HG02852 (cell line): ENCODE measurements at regions not wholly inside any gene's neighbourhood (a gene's known extent, or its start where the extent isn't known, plus 50 kb on each side); places are given as distances from the start of the nearest gene placed in this dataset.
"Not testable (repeated sequence)": the region's sequence is repeated elsewhere in the genome, so short reads cannot be mapped to it uniquely, and the experiment has no call there.

Source experiments
- ATAC-seq: cut with Tn5 transposase; IDR thresholded peaks from one replicate; pipeline ENCODE4 v1.9.1; 2021; ENCODE audit warnings: mild to moderate bottlenecking, moderate library complexity; ENCODE audit not compliant: unreplicated experiment

DNA sequence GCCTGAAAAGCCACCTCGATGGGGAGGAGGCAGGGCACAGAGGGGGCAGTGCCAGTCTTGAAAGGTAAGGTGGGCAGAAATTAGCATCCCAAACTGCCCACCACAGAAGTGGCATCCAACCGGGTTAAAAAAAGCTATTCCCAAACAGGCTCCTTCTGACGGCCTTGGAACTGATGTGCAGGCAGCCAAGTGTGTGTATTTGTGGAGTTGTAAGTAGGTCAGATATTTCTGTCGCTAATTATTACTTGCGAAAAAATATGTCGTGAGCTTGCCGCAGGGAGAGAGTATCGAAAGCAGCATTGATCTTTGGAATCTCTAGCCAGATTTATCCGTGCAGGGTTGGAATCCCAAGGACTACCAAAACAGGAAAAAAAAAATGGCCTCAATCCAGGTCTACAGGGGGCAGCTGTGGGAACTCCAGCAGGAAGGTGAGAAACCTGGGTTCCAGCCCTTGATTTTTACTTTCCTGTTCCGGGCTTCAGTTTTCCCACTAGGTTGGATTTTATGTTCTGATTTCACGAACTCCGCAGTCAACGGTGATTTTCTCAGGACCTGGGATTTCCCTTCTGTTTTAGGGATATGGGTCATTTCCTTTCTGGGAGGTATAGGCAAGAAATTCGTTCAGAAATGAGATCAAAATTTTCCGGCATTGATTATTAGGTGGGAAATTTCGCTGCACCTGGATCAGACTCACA is 200.8 kb downstream of the RGS3 start:
- no peak for ATAC-seq

DNA sequence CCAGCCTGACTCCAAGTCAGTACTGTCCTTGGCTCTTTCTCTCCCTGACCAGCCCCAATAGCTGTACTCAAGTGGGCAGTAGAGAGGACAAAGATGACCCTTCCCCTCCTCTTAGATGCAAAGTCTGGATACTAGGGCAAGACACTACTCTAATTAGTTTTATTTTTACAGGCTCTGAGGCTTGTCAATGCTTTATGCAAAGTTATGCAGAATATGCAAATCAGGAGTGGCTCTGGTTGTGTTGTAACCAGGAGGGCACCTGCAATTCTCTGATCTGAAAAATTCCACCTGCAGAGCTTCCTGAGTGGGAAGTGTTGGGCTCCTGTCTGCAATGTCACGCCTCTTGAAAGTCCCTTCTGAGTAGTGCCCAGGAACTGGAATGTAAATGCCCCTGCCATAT is 201.5 kb downstream of the RGS3 start:
- ATAC-seq: no peak

DNA sequence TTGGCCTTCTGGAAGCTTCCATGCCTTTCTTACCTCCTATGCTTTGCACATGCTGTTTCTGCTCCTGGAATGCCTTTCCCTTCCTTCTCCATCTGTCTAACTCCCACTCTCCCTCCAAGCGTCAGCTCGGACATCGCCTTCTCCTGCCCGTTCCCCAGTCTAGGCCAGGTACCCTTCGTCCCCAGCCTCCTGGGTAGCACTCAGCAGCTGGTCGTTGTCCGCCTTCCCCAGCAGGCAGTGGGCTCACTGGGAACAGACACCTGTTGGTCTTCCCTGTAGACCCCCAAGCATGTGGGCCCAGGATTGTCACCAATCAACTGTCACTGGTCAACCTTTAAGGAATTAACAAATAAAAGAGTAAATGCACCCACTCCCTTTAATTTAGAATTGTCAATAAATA is 202.2 kb downstream of the RGS3 start:
- ATAC-seq: no peak

DNA sequence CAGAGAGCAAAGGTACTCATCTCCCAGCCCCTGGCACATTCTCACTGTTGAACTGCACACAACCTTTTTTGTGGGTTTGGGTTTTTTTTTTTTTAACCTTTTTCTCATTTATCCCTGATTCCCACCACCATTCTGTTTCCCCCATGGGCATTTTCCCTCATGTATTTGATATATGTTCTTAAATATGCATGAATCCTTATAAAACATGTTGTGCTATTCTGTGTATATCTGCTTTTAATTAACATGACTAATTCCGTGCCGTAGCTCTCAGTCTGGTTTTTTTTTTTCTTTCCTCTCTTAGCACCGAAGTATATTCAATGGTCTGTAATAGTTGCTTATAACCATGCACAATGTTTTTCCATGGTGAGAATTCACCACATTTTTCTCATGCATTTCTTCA is 204.5 kb downstream of the RGS3 start:
- ATAC-seq: no peak

DNA sequence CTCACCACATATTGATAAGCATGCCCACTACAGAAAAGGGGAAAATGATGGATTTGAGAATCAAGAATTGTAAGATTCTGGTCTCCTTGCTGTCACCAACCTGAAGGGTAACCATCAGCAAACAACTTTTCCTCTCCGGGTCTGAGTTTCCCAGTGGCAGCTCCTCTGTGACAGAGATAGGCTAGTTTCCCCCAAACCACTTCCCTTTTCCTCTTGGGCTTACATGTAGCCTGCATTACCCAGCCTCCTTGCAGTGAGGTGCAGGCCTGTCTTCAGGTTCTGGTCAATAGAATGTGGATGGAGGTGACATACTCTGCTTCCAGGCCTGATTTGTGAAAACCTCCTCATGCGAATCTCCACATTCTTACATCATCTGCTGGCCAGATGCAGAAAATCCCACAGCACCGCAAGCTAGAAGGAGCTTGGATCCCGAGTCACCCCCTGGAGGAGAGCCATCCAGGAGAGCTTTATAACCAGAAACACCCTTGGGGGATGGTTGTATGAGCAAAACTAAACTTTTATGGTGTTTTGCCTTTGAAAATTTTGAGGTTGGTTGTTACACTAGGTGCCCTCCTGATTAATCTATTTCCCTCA is 206.1 kb downstream of the RGS3 start:
- no peak for ATAC-seq

DNA sequence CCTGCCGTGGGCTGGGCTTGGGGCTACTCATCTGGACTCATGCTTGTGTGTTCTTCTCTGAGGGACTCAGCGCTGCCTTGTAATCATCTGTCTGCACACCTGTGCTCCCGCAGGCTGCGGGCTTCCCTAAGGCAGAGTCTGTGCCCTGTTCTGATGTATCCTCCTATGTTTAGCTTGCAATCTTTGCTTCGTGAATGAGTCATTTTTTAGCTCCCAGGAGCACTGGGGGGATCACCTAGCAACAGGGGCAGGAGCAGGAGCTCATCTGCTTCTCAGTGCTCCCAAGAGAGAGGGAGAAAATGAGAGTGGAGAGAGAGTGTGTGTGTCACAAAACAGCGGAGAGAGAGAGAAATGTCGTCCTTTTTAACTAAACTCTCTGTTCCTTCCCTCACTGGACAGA is 202.4 kb upstream of the ZNF618 start:
- ATAC-seq: no peak

DNA sequence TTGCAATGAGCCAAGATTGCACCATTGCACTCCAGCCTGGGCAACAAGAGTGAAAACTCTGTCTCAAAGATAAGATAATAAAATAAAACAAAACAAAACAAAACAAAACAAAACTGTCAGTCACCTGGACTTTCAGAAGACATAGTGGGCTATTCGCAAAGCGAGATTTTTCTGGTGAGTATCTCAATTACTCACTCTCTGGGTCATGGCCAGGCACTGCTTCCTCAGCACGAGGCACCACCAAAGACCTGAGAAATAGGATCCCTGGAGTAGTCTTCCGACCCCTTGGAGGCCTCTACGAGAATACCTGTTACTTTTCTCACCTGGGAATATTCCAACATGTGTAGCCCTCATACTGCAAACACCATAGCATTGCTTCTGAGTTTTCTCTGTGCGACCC is 201.7 kb upstream of the ZNF618 start:
- no peak for ATAC-seq

DNA sequence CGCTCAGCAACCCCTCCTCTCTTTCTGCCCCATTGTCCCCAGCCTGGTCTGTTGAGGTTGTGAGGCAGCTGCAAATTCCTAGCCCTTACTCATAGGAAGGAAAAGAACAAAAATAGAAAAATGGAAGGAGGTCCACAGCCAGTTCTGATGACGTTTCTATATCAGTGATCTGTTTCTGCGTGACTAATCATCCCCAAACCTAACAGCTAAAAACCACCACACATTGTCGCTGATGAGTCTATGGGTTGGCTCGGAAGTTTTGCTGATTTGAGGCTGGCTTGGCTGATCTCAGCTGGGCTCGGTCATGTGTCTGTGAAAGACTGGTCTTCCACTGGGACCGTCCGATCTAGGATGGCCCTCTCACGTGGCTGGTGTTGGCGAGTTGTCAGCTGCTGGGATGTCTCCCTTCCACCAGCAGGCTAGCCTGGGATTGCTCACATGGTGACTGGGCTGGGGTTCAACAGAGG is 200.6 kb upstream of the ZNF618 start:
- ATAC-seq: no peak

DNA sequence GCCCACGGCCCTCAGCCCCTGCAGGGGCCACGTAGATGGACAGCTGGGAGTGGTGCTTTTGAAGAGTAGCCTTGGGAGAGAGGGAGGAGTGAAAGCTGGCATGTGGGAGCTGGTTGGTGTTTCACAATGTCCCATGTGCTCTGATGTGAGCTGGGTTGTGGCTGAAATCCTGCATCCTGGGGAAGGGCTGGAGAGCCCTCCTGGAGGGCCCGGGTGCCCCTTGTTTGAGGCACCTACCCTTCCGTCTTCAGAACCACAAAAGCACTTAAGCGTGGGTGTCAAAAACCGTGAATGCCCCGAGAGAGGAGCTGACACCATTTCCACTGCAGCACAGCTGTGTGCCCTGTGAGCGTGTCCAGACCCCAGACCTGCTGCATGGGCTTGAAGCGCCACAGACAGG is 199.1 kb upstream of the ZNF618 start:
- no peak for ATAC-seq

DNA sequence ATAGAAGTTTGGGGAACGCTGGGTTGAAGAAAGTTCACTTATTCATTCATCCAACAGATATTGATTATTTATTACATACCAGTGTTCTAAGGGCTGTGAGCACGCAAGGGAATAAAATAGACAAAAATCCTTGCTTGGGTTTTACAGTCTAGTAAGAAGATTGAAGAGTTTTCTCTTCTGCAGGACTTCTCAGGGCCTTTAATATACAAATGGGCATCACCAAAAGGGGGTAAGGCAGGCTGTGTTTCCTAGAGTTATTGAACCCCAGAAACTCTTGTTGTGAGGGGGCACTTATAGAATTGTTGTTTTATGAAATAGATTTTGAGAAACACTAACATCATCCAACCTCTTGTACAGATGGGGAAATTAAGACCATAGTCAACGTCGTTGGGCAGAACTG is 198.5 kb upstream of the ZNF618 start:
- ATAC-seq: no peak

DNA sequence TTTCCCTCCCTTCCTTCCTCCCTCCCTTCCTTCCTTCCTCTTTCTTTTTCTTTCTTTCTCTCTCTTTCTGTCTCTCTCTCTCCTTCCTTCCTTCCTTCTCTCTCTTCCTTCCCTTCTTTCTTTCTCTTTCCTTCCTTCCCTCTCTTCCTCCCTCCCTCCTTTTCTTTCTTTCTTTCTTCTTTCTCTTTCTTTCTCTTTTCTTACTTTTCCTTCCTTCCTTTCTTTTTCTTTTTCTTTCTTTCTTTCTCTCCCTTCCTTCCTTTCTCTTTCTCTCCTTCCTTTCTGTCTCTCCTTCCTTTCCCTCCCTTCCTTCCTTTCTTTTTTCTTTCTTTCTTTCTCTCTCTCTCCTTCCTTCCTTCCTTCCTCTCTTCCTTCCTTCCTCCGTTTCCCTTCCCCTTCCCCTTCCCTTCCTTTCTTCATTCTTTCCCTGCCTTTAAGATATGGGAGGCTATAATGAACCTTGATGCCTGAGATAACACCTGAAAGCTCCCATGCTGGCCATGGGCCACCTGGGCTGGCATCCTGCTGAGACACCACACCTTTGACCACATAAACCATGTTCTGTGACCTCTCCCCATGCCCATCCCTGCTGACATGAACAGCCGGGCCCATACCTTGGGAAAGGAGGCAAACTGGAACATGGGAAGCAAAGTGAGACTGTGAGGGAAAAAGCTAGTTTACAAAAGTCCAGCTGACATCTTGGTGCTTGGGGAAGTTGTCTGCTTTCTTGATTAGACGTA is 197.8 kb upstream of the ZNF618 start:
- no peak for ATAC-seq

DNA sequence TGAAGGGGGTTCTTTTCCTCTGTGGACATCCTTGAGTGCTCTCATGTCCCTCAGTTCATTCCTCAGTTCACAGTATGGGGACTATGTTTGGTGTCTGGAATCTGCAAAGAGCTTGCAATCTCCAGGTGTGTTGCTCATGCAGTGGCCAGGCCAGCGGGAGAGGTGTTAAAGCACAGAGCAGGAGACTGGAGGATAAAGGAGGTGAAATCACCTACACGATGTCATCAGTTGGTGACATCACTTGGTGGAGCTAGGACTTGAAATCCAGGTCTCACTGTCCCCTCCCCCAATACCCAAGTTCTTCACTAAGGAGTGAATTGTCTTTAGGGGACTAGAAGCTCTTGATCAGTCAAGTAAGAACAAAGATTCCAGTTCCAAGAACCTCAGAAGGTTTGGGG is 197.3 kb upstream of the ZNF618 start:
- ATAC-seq: no peak

DNA sequence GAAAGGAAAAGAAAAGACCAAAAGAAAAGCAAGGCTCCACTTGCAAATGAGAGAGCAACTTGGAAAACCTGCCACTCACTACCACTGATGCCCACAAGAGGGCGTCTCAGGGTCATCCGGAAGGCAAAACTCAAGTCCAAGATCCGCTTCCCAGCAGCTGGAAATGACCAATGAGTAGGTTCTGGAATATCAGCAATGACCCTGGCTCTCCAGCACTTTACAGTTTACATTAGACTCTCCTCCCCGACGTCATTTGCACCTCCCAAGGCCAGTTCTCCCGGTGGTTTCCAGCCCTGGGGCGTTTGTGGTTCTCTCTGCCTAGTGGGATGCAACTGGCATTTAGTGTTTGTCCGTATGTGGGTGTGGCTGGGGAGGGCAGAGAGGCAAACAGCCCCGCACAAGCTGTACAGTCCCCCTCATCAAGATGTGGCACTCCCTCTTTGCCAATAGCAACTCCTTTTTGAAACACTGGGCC is 193.8 kb upstream of the ZNF618 start:
- no peak for ATAC-seq

DNA sequence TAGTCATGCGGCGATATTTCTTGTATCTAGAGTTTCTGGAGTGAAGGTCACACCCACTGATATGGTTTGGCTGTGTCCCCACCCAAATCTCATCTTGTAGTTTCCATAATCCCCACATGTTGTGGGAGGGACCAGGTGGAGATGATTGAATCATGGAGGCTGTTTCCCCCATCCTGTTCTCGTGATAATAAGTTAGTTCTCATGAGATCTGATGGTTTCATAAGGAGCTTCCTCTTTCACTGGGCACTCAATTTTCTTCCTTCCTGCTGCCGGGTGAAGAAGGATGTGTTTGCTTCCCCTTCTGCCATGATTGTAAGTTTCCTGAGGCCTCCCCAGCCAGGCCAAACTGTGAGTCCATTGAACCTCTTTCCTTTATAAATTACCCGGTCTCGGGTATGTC is 190.5 kb upstream of the ZNF618 start:
- ATAC-seq: not testable (repeated sequence)

DNA sequence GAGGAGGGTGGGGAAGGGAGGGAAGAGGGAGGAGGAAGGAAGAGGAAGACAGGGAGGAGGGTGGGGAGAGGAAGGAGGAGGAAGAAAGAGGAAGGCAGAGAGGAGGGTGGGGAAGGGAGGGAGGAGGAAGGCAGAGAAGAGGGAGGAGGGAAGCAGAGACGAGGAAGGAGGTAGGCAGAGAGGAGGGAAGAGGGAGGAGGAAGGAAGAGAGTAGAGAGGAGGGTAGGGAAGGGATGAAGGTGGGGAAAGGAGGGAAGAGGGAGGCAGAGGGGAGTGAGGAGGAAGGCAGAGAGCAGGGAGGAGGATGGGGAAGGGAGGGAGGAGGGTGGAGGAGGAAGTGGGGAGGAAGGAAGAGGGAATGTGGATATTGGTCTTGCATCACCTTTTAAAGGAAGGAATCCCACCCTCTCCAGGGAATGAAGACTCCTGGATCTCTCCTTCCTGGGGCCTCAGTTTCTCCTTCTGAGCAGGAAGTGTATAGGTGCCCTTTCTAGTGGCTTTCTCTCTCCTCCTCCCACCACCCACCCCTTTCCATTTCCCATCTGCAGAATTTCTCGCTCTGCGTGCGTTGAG is 188.9 kb upstream of the ZNF618 start:
- ATAC-seq: no peak

DNA sequence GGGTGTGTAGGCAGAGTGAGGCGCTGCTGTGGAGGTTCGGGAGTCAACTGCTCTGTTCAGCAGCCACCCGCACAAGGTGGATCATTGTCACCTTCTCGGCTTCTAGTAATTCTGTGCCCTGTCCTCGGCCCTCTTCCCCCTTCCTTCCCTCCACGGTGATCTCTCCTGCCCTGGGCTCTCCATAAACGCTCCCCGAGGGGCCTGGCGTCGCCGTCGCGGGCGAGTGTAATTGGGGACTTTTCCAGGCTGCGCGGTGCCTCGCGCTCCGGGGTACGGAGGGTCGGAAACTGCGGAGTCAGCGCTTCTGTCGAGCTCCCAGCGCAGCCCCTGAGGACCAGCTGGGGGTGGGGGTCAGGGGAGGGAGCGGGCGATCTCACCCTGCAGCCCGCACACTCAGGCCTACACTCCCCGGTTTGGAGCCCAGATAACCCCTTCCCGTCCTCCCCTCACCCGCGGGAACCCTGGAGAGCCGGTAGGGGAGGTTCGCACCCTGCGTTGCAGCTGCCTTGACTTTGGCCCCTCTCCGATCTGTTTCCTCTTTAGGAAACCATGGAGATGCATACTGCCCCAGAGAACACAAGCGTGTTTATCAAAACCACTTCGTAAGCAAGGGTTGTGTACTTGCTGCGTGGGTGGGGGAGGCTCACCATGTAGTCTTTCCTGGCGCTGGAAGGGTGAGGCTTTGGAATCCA is 188.3 kb upstream of the ZNF618 start:
- ATAC-seq: no peak

DNA sequence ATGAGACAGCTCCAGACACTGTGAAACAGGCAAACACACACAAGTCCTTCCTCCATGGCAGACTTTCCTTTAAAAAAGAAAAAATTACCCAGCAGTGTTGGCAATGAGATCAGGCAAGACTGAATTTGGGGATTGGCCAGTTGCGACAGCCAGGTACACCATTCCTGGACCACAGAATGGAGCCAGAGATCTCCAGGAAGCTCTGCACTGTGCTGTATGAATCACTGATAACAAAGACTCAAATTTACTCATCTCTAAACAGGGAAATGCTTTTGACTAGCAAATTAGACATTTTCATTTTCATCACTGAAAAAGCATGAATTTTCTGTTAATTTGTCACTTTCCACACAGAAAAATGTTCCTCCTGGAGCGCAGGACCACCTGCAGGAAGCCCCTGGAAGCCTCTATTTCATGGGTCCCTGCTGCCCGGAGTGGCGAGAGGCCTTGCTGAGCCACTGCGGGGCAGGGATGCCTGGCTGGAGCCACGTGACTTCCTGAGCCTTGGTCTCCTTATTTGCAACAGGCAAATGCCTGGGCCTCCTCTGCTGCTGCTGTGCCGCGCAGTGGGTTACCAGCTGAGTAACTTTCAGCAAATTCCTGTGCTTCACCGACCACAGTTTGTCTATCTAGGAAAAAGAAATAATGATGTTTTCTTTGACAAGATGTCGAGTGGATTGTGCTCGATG is 185.9 kb upstream of the ZNF618 start:
- no peak for ATAC-seq

DNA sequence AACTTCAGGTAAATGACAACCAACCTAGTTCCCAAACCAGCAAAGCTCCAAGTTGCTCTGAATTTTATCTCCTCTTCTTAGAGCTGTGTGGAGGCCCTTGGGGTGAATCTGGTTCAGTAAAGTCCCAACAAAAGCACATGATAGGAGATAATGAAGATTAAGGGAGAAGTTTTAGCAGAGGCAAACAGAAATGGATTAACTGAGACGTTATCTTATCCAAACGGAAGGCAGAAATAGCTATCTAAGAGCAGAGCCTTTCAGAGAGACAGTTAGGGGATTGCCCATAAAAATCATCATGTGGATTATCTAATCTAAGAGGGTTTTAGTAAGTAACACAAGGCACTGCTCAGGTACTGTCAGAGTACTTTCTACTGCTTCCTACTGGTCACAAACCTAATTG is 183.9 kb upstream of the ZNF618 start:
- ATAC-seq: no peak

DNA sequence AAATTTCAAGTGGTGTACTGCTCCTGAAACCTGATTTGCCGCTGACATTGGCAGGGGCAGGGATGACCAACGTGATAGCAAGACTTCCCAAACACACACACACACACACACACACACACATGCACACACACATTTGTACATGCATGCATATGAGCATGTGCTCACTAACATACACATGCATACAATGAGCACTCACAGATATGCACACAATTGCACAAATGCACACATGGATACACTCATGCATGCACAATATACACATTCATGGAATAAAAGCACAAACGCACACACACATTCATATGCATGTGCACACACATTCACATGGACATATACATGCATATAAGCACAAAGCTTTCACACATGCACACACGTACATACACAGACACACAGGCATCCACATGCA is 181.2 kb upstream of the ZNF618 start:
- no peak for ATAC-seq

DNA sequence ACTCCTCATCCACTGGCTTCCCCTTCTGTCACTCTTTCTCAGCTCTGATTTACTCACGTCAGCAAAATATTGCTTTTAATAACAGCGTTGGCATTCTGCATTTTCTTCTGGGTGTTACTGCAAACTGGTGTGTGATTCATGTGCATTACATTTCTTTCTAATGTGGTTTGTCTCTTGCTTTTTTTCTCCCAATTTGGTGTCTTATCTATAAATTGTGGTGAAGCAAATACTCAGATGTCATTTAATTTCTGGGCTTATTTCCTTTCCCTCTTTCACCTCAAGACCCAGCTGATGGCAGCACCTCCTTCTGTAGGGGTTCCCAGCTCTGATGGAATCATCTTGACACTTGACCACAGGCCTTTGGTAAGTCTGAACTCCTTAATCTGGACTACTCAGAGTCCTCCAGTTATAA is 180.7 kb upstream of the ZNF618 start:
- ATAC-seq: no peak

DNA sequence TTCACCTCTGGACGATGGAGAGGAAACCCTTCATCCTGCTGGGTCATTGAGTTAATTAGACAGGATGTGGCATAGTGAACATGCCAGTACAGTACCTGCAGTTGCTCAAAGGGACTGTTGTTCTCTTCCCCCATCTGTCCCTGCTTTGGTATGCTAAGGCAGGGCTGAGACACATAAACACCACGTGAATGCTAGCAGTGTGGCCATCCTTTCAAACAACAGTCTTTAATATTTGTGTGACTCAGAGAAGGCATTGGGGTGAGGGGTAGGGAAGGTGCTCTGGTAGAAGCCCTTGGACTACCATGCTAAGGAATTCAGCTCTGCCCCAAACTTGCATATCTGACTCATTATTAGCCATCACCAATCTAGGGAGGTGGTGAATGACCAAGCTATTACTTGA is 180.2 kb upstream of the ZNF618 start:
- ATAC-seq: no peak
